ENCODE measurements at regions not wholly inside any gene's neighbourhood (a gene's known extent, or its start where the extent isn't known, plus 50 kb on each side); places are given as distances from the start of the nearest gene placed in this dataset.

GRCh38 chr4:102445213-102445612, 55.9 kb upstream of the NFKB1 start:
- H3K27me3 ChIP-seq (ENCODE audit: insufficient read depth, low read length, poor library complexity), result no peaks in the 10 kb centered on the region
- H3K4me1 ChIP-seq (ENCODE audit: insufficient read depth, low read length), result peaks cover 16% of the 10 kb centered on the region
- H4K20me1 ChIP-seq (ENCODE audit: insufficient read depth, low read length), result no peaks in the 10 kb centered on the region
- no peak overlapping the region for H3K4me2 ChIP-seq (ENCODE audit: insufficient read depth, low read length)
- no peaks in the 10 kb centered on the region for H3K79me2 ChIP-seq (ENCODE audit: insufficient read depth, low read length)
- no peaks in the 10 kb centered on the region for H3K36me3 ChIP-seq (ENCODE audit: insufficient read depth, low read length)
- DNase-seq (no peak), ATAC-seq (ENCODE audit: insufficient read depth, low read depth) (no peak)
- no peak overlapping the region for H2AFZ ChIP-seq (ENCODE audit: low read depth, low read length)
- no peak overlapping the region for H3K4me3 ChIP-seq (ENCODE audit: low read depth in 1 of 2, low read length in 2 of 2)
- no peak overlapping the region for H3K27ac ChIP-seq (ENCODE audit: low read length)
- no peak overlapping the region for H3K9ac ChIP-seq (ENCODE audit: low read depth, low read length)
- TF ChIP-seq EZH2 (IDR thresholded peaks at IDR 0.05; ENCODE audit: borderline replicate concordance, low read depth, low read length, severe bottlenecking), result no peak
- TF ChIP-seq, protein P1, sequence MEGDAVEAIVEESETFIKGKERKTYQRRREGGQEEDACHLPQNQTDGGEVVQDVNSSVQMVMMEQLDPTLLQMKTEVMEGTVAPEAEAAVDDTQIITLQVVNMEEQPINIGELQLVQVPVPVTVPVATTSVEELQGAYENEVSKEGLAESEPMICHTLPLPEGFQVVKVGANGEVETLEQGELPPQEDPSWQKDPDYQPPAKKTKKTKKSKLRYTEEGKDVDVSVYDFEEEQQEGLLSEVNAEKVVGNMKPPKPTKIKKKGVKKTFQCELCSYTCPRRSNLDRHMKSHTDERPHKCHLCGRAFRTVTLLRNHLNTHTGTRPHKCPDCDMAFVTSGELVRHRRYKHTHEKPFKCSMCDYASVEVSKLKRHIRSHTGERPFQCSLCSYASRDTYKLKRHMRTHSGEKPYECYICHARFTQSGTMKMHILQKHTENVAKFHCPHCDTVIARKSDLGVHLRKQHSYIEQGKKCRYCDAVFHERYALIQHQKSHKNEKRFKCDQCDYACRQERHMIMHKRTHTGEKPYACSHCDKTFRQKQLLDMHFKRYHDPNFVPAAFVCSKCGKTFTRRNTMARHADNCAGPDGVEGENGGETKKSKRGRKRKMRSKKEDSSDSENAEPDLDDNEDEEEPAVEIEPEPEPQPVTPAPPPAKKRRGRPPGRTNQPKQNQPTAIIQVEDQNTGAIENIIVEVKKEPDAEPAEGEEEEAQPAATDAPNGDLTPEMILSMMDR (IDR thresholded peaks at IDR 0.05; ENCODE audit: borderline replicate concordance, extremely low read depth, low read length, poor library complexity, severe bottlenecking), result no peak
- H3K9me3 ChIP-seq (ENCODE audit: insufficient read depth, low read length, severe bottlenecking), result no peaks in the 10 kb centered on the region

- Histone ChIP-seq H3K9ac (ENCODE audit: low read depth, low read length) (peak overlapping the region; percentile 39), H3K4me1 (ENCODE audit: insufficient read depth, low read length) (peaks cover 16% of the 10 kb centered on the region), H3K4me3 (ENCODE audit: low read depth in 1 of 2, low read length in 2 of 2) (no peak overlapping the region), H3K79me2 (ENCODE audit: insufficient read depth, low read length) (no peaks in the 10 kb centered on the region), H3K27ac (ENCODE audit: low read length) (peak overlapping the region; percentile 85), H3K36me3 (ENCODE audit: insufficient read depth, low read length) (no peaks in the 10 kb centered on the region), H3K27me3 (ENCODE audit: insufficient read depth, low read length, poor library complexity) (no peaks in the 10 kb centered on the region), H2AFZ (ENCODE audit: low read depth, low read length) (peak overlapping the region; percentile 66), H4K20me1 (ENCODE audit: insufficient read depth, low read length) (no peaks in the 10 kb centered on the region), H3K9me3 (ENCODE audit: insufficient read depth, low read length, severe bottlenecking) (no peaks in the 10 kb centered on the region), H3K4me2 (ENCODE audit: insufficient read depth, low read length) (peak overlapping the region; percentile 50)
- DNase-seq, result peak; percentile 45
- ATAC-seq (ENCODE audit: insufficient read depth, low read depth), result peak; percentile 82
- TF ChIP-seq EZH2 (IDR thresholded peaks at IDR 0.05; ENCODE audit: borderline replicate concordance, low read depth, low read length, severe bottlenecking), result no peak
- TF ChIP-seq, protein P1 (IDR thresholded peaks at IDR 0.05; ENCODE audit: borderline replicate concordance, extremely low read depth, low read length, poor library complexity, severe bottlenecking), result no peak
These were observed 53.7 kb upstream of the NFKB1 start for GRCh38 chr4:102447413-102447812.

- Histone ChIP-seq H3K4me1 (ENCODE audit: insufficient read depth, low read length) (peaks cover 16% of the 10 kb centered on the region), H3K4me2 (ENCODE audit: insufficient read depth, low read length) (no peak overlapping the region), H3K27me3 (ENCODE audit: insufficient read depth, low read length, poor library complexity) (no peaks in the 10 kb centered on the region), H3K4me3 (ENCODE audit: low read depth in 1 of 2, low read length in 2 of 2) (no peak overlapping the region), H3K79me2 (ENCODE audit: insufficient read depth, low read length) (no peaks in the 10 kb centered on the region), H3K36me3 (ENCODE audit: insufficient read depth, low read length) (no peaks in the 10 kb centered on the region), H4K20me1 (ENCODE audit: insufficient read depth, low read length) (no peaks in the 10 kb centered on the region), H2AFZ (ENCODE audit: low read depth, low read length) (no peak overlapping the region), H3K27ac (ENCODE audit: low read length) (no peak overlapping the region), H3K9ac (ENCODE audit: low read depth, low read length) (no peak overlapping the region), H3K9me3 (ENCODE audit: insufficient read depth, low read length, severe bottlenecking) (no peaks in the 10 kb centered on the region)
- DNase-seq (peak; percentile 68), ATAC-seq (ENCODE audit: insufficient read depth, low read depth) (peak; percentile 79)
- TF ChIP-seq EZH2 (IDR thresholded peaks at IDR 0.05; ENCODE audit: borderline replicate concordance, low read depth, low read length, severe bottlenecking), result no peak
- TF ChIP-seq, protein P1 (IDR thresholded peaks at IDR 0.05; ENCODE audit: borderline replicate concordance, extremely low read depth, low read length, poor library complexity, severe bottlenecking), result peak; percentile 80
These were observed 51.3 kb upstream of the NFKB1 start for GRCh38 chr4:102449751-102450352.

Data from DND-41 (cell line).